GM18499 (cell line): ENCODE measurements at regions not wholly inside any gene's neighbourhood (a gene's known extent, or its start where the extent isn't known, plus 50 kb on each side); places are given as distances from the start of the nearest gene placed in this dataset.
"Not testable (repeated sequence)": the region's sequence is repeated elsewhere in the genome, so short reads cannot be mapped to it uniquely, and the experiment has no call there.

Experiments used
- ATAC-seq: cut with Tn5 transposase; IDR thresholded peaks from one replicate; pipeline ENCODE4 v1.9.1; 2021; ENCODE audit warnings: moderate number of reproducible peaks; ENCODE audit not compliant: insufficient read depth, unreplicated experiment

- no peak for ATAC-seq
Observed at GRCh38 chr3:99324636-99325203, 313.7 kb upstream of the COL8A1 start.

DNA sequence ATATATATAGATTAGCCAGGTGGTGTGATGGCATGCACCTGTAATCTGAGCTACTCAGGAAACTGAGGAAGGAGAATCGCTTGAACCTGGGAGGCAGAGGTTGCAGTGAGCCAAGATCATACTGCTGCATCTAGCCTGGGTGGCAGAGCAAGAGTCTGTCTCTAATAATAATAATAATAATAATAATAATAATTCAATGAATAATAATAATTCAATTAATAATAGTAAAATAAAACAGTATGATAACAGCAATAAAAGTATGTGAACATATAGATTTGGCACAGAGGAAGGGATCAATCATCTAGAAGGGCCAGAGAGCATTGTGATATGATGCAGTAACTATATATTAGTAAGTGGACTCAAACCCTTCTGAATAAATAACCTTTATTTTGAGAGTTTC lies 314.5 kb upstream of the COL8A1 start:
- ATAC-seq, result no peak

- ATAC-seq, result no peak
Observed at GRCh38 chr3:99322551-99322950, 315.8 kb upstream of the COL8A1 start.

DNA sequence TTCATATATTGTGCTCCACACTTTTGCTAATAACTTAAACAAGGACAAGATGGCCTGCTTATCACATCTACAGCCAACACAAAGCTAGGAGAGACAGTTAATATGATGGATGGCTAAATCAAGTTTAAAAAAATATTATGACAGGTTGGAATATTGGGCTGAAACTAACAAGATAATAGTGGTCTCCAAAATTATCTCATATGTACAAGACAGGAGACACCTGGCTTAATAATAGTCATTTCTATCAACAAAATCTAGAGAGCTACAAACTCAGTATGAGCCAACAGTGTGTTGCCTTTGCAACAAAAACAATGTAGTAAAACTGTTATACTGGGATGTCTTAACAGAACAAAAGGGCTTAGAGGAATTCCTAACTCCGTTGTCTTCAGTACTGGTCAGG lies 317.1 kb upstream of the COL8A1 start:
- no peak for ATAC-seq

DNA sequence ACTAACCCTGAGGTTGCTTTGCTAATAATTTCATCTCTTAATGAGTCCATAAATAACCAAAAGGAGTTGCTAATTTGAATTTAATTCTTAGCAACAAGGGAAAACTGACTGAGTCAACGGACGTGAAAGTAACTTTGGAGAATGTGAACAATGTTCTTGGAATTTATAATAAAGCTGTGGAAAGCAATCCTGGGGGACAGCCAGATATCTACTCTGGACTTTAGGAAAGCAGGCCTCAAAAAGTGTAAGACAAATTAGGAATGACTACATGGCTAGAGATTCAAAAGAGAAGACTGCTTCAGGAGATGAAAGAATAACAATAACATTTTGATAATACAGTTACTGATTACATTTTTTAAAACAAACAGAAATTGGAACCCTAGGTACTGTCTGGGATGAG lies 318.4 kb upstream of the COL8A1 start:
- ATAC-seq, result no peak

- ATAC-seq, result no peak
Observed at GRCh38 chr3:99319450-99319849, 318.9 kb upstream of the COL8A1 start.

DNA sequence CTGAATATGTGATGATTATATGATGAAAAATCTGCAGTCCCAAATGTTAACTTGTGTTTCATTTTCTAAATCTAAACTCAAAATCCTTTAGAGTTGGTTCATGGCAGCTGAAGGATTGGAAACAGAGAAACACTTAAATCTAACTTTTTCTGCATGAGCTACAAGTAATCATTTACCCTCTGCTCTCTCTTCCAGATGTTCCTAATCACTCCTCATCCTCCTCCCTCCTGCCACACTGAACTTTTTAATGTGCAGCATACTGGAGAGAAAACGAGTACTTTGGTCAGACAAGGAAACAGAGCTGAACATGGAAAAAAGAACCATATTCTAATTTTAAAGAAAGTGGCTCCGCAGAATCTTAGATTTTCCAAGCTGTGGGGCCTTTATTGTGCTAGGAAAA lies 321.2 kb upstream of the COL8A1 start:
- no peak for ATAC-seq

- no peak for ATAC-seq
Observed at GRCh38 chr3:99315896-99316295, 322.5 kb upstream of the COL8A1 start.

- ATAC-seq, result no peak
Observed at GRCh38 chr3:99313485-99313884, 324.9 kb upstream of the COL8A1 start.

- ATAC-seq, result no peak
Observed at GRCh38 chr3:99298661-99299060, 339.7 kb upstream of the COL8A1 start.

DNA sequence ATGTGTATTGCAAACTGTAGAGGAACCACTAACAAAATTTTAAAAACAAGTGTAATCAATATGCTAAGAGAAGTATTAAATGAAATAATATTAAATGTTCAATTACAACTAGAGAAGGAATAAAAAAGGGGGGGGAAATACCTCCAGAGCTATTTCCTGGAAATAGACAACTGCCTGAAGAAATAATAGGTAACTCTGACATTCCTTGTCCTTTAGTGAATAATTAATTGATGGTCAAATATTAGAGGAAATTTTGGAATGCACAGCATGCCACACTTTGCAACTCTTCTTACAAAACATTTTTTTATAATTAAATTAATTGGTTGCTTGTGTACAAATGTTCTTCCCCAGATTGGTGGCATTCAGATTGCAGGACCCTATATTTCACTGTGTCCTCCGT lies 342.6 kb upstream of the COL8A1 start:
- no peak for ATAC-seq

GRCh38 chr3:99294092-99294491 lies 344.3 kb upstream of the COL8A1 start:
- ATAC-seq, result not testable (repeated sequence)

DNA sequence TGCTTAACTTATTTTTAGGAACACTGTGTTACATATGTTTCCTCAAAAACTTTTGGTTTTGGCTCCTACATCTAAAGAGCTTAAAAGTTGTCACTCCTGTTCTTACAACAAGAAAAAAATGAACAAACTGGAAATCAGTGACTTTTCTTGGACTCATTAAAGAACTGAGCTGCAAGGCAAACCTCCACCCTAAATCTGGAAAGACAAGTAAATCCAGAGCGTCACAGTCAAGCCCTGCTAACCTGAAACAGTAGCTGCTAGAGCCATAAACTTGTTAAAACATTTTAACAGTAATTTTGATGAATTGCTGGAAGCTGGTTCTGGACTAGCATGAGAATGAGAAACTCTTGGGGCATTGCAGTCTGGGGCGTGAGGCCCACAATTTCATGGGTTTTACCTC lies 350.5 kb upstream of the COL8A1 start:
- ATAC-seq, result no peak

DNA sequence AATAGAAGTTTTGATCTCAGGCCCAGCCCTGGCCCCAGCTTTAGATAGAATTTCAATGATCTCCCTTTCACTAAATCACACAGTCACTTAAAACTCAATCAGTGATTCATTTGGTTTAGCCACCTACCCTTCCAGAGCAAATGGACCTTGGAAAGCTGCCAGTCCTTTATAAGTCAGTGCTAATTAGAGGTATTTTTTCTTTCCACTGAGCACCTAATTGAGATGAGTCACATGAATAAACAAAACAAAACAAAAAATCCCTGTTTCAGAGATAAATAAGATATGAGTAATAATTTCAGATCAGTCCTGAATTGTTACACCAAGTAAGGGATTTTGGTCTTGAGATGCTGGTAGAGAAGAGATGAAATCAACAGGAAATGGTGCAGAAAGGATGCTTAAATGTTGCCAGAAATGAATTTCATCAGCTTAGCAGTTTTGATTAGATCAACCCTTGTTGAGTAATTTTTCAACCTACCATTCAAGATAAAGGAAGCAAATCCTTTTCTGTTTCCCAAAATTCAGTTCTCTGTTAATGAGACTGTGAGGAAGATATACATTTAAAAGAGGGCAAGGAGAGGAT lies 352.0 kb upstream of the COL8A1 start:
- ATAC-seq, result no peak

DNA sequence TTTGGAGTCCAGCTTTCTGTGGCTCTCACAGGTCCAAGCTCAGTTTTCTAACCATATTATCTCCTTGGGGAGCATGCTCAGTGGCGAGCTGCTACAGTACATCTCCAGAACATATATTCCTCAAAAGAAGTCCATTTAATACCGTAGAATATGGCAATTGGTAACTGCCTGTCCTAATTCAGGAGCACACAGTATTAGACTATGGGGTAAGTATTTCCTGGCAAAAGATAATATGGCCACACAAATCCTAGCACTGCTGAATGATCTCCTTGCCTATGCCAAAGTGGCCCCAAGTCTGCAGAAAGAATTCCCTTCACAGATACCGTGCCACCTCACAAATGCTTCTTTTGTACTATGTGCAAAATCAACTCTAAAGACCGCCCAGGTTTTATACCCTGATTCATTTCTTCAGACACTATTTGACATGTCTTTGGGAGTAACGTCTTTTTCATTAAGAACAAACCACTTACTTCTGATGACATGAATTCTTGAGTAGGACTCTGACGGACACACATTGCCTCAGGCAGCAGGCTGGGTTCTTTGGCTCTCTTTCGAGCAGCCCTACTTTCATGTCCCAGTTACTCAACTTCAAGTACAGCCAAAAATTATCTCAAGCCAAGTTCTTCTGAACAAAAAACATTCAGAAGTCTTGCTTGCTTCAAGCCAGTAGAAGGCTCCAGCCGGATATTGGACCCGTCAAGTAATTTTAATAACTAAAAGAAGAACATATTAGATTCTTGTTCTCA lies 368.3 kb upstream of the DCBLD2 start:
- no peak for ATAC-seq

GRCh38 chr3:99256788-99257187 lies 355.3 kb upstream of the DCBLD2 start:
- no peak for ATAC-seq

DNA sequence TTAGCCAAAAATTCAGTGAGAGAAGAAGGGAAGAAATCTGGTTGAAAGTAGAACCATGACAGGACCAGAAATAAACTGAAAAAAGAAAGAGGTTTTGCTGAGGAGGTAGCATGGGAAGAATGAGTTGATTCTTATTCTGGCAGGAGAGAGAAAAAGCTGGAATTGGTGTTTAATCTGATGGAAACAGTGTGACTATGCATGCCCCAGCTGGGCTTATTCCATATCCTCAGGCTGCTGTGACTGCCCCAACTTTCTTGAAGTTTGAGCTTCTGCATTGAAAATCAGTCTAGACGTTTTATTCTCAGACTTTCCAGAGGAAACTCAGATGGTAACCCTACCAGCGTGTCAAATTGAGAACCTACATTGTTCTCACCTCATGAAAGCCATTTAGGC lies 352.5 kb upstream of the DCBLD2 start:
- ATAC-seq, result no peak

DNA sequence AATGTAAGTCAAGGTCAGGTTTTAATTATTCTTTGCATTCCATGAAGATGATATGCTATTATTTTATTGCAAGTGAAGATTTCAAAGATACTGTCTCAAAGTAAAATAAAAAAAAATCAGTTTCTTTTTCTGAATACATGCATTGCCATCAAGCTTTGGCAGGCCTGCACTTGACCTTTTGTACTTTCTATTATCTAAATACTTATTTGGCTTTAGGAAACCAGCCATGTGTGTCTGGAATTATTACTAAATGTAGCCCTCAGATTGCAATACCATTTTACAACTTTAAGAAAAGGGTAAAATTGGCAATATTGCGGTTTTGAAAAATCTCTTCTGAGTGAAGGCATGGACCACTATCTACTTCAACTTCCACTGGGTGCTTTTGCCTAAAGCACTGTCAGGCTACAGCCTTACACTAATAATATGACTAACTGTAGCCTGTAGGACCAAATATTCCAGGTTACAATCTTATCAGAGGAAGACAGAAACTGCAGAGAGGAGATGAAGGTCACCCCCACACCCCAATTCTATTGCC lies 349.4 kb upstream of the DCBLD2 start:
- no peak for ATAC-seq

- no peak for ATAC-seq
Observed at GRCh38 chr3:99250272-99250671, 348.8 kb upstream of the DCBLD2 start.

GRCh38 chr3:99249627-99250026 lies 348.1 kb upstream of the DCBLD2 start:
- ATAC-seq, result no peak

DNA sequence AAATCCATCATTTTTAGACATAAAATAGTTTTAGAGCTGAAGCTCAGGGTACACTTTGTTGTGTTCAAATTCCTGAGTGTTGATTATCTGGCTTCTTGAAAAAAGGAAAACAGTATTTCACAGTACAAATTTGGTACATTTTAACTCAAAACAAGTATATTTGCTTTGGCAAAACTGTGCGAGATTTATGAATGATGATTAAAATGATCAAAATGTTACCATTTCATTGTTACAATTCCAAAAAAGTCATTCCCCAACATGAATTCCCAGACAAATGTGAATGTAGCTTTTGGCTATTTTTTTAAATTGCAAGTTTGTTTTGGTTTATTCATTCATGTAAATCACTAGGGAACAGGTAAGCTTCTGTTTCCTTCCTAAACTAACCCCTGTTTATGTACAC lies 347.4 kb upstream of the DCBLD2 start:
- ATAC-seq, result no peak

GRCh38 chr3:99248130-99248529 lies 346.6 kb upstream of the DCBLD2 start:
- no peak for ATAC-seq
